HCT116 (cell line): ENCODE measurements at regions not wholly inside any gene's neighbourhood (a gene's known extent, or its start where the extent isn't known, plus 50 kb on each side); places are given as distances from the start of the nearest gene placed in this dataset.

Experiments used
- POLR2A ChIP-seq: IDR thresholded peaks from 2 replicates; pipeline ENCODE4 v1.7.0; 2011; ENCODE audit warnings: borderline replicate concordance; ENCODE audit not compliant: insufficient read depth, insufficient read length; ENCODE audit errors: extremely low read depth
- TF ChIP-seq, protein P1 (sequence below), 3 experiments: fragments of 200-600 bp in 1 of 3; sonication (generic) in 1 of 3; IDR thresholded peaks in 2 of 3; conservative IDR thresholded peaks in 1 of 3; 2 replicates each; pipeline ENCODE4 v1.5.1; 2012 to 2017; ENCODE audit warnings: low read depth in 2 of 3, low read length in 2 of 3, antibody characterized with exemption in 1 of 3, borderline replicate concordance in 1 of 3, control low read depth in 1 of 3, mild to moderate bottlenecking in 1 of 3, mixed read lengths in 1 of 3, mixed run types in 1 of 3, moderate library complexity in 1 of 3; ENCODE audit not compliant: insufficient read depth in 1 of 3

DNA sequence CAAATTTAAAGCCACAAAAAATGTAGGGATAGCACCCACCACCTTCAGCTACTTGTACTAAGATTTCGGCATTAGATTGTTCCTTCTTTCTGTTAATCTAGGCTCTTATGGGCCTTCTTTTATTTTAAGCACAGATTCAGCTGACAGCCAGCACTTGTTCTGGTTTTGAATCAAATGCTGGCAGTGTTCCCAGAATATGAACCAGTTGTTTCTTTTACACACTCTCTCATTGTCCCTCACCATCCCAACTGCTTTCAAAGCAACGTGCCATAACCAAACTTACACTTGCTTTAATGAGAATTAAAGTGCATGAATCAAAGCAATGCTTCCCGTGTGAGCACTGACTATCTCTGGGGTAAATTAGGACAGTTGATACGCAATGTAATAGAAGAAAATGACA is 744.5 kb upstream of the FAM241A start:
- no peak for TF ChIP-seq POLR2A
- TF ChIP-seq, protein P1, sequence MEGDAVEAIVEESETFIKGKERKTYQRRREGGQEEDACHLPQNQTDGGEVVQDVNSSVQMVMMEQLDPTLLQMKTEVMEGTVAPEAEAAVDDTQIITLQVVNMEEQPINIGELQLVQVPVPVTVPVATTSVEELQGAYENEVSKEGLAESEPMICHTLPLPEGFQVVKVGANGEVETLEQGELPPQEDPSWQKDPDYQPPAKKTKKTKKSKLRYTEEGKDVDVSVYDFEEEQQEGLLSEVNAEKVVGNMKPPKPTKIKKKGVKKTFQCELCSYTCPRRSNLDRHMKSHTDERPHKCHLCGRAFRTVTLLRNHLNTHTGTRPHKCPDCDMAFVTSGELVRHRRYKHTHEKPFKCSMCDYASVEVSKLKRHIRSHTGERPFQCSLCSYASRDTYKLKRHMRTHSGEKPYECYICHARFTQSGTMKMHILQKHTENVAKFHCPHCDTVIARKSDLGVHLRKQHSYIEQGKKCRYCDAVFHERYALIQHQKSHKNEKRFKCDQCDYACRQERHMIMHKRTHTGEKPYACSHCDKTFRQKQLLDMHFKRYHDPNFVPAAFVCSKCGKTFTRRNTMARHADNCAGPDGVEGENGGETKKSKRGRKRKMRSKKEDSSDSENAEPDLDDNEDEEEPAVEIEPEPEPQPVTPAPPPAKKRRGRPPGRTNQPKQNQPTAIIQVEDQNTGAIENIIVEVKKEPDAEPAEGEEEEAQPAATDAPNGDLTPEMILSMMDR (IDR thresholded peaks at IDR 0.05 in 2 of 3, conservative IDR thresholded peaks at IDR 0.05 in 1 of 3; ENCODE audit: borderline replicate concordance in 1 of 3, insufficient read depth in 1 of 3, low read depth in 2 of 3, low read length in 2 of 3), result no peak
